ENCODE measurements at regions not wholly inside any gene's neighbourhood (a gene's known extent, or its start where the extent isn't known, plus 50 kb on each side); places are given as distances from the start of the nearest gene placed in this dataset.
"Not testable (repeated sequence)": the region's sequence is repeated elsewhere in the genome, so short reads cannot be mapped to it uniquely, and the experiment has no call there.

DNA sequence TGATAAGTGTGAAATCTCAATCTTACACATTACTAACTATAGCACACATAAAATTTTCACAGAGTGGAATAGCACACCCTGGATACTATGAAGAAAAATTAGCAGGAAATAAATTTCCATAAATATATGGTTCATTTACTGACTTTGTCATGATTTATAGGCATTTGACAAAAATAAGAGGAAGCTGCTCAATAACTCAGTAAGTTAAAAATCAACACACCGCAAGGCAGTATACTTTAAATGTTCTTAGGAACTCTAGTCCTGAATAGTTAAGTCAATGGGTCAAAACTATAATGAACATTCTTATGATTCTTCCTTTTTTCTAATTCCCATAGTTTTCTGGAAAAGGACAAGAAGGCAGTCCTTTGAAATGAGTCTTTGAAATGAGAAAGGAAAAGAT lies 1557.8 kb upstream of the RAG2 start:
- no peak for DNase-seq (ENCODE audit: low spot score)

DNA sequence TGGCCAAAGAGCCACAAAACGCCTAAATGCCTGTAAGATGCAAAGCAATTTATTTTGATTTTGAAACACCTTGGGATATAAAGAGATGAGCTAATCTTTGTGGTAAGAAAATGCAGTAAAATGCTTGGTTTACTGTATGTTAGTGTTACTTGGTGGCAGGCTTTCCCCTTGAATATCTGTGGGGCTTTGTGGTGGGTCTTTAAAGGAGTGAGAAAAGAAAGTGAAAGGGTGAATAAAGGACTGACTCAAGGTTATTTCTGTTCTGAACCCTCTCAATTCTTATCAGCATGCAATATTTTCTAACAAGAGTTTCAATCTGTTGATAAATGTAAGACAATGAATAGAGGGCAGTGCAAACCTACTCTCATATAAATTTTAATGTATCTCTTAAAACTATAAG lies 1555.9 kb upstream of the RAG2 start:
- DNase-seq (ENCODE audit: low spot score) = no peak

- DNase-seq (ENCODE audit: low spot score) = no peak
Observed at GRCh38 chr11:38143852-38144251, 1545.8 kb upstream of the RAG2 start.

DNA sequence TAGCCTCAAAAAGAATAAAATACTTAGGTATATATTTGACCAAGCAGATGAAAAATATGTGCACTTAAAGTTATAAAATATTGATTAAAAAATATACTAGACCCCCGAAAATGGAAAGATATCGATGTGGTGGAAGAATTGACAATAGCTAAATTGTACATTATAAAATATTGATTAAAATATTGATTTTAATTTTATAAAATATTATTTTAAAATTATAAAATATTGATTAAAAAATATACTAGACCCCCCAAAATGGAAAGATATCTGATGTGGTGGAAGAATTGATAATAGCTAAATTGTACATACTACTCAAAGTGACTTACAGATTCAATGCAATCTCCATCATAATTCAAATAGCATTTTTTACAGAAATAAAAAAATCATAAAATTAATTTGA lies 1540.9 kb upstream of the RAG2 start:
- DNase-seq (ENCODE audit: low spot score) = no peak

DNA sequence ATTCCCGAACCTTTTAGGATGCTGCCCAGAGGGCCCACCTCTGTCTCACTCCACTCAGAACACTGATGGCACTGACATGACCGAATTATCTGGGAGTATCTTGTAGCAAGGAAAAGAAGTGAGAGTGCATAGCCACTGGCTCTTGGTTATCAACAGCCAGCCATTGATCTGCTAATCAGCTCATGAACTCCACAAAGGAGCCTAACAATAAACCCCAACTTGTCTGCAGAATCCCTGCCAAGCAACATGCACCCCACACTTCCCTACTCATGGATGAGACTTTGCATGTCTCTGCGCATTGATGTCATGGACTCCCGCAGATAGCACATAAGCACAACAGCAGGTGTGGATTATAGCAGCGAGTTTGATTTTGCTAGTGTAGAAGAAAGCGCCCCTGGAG lies 1538.9 kb upstream of the RAG2 start:
- no peak for DNase-seq (ENCODE audit: low spot score)

GRCh38 chr11:38131535-38131934 lies 1533.5 kb upstream of the RAG2 start:
- no peak for DNase-seq (ENCODE audit: low spot score)

GRCh38 chr11:38130976-38131375 lies 1532.9 kb upstream of the RAG2 start:
- DNase-seq (ENCODE audit: low spot score) = no peak

DNA sequence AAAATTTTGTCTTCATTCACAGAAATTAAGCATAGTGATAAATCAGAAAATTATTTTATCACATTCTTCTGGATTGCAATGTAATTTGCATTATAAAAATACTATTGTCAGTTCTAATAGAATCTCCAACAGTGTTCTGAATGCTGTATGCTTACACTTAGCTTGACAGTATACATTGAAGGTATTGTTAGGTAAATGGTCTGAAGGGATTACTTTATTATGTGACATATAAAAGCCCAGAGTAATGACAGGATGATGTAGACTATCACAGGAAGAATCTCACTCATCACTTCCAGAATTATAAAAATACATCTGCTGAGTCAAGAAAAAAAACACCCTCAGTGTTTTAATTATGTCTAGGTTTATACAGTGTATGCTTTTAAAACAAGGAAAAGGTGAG lies 1532.5 kb upstream of the RAG2 start:
- no peak for DNase-seq (ENCODE audit: low spot score)

DNA sequence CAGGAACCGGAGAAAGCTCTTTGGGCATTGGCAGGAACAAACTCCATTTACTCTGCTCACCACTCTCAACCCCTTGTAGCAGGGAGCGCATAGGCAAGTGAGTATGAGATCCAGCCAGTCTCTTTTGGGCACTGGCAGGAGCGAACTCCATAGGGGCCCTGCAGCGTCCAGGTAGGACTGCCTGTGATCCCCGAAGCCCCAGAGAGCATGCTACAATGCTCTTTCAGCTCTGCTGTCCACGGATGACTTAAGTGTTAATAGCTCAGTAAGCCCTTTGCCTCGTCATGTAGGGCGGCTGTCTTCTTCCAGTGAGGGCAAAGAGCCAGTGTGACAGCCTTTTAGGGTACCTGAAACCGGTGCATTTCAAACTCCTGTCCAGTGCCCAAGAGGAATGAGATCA lies 1525.6 kb upstream of the RAG2 start:
- no peak for DNase-seq (ENCODE audit: low spot score)

DNA sequence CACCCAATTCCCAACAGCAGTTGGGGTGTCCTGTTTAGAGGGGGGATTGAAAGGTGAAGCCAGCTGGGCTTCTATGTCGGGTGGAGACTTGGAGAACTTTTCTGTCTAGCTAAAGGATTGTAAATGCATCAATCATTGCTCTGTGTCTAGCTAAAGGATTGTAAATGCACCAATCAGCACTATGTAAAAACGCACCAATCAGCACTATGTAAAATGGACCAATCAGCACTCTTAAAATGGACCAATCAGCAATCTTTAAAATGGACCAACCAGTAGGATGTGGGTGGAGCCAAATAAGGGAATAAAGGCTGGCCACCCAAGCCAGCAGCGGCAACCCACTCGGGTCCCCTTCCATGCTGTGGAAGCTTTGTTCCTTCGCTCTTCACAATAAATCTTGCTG lies 1518.6 kb upstream of the RAG2 start:
- not testable (repeated sequence) for DNase-seq (ENCODE audit: low spot score)

- not testable (repeated sequence) for DNase-seq (ENCODE audit: low spot score)
Observed at GRCh38 chr11:38115381-38115780, 1517.3 kb upstream of the RAG2 start.

- DNase-seq (ENCODE audit: low spot score) = no peak
Observed at GRCh38 chr11:38100836-38101462, 1502.9 kb upstream of the RAG2 start.

- DNase-seq (ENCODE audit: low spot score) = no peak
Observed at GRCh38 chr11:38095268-38095667, 1497.2 kb upstream of the RAG2 start.

DNA sequence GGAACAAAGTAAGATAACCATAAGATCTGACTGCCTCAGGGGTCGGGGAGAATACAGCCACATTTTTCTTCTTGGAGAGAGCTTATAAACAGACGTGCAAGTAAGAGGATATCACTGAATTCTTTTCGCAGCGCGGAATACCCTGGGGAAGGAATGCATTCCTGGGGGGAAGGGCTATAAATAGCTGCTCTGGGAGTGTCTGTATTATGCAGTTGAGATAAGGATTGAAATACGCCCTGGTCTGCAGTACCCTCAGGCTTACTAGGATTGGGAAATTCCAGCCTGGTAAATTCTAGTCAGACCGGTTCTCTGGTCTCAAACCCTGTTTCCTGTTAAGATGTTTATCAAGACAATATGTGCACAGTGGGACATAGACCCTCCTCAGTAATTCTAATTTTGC lies 1491.7 kb upstream of the RAG2 start:
- DNase-seq (ENCODE audit: low spot score) = no peak

- DNase-seq (ENCODE audit: low spot score) = no peak
Observed at GRCh38 chr11:38060920-38061319, 1462.9 kb upstream of the RAG2 start.

DNA sequence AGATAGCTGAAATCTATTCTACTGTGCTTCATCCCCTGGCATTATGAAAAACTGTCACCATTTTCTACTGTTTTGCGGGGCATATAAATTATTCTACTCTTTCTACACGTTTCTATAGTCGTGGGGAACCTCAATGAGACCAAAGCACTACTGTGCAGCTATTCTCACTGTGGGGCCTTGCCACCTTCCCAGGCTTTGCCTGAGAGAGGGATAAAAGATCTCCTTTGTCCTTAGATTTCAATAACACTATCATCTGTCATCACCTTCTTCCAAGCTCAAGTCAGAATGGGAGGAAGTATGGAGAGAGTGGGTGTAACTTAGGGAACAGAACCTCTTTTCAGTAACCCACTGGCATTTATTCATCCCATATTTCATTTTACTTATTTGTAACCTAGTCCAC lies 1462.1 kb upstream of the RAG2 start:
- DNase-seq (ENCODE audit: low spot score) = no peak

GRCh38 chr11:38046571-38047135 lies 1448.6 kb upstream of the RAG2 start:
- DNase-seq (ENCODE audit: low spot score) = no peak

- DNase-seq (ENCODE audit: low spot score) = no peak
Observed at GRCh38 chr11:38043060-38043459, 1445.0 kb upstream of the RAG2 start.

DNA sequence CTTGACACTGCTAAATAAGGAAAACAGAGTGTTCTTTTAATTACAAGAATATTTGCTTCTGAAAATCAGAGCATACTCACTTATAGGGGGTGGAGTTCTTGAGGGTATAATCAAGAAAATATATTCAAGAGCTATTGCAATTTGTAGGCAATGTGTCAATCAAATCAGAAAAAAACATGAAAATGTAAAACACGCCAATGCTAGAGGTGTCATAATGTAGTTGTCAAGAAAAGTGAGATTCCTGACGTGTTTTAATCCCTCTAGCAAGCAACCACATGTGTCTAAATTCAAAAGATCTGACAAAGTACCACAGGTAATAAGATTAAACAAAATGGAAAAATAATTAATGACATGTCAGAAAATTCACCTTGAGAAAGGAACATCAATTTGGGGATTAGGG lies 1440.7 kb upstream of the RAG2 start:
- no peak for DNase-seq (ENCODE audit: low spot score)

DNA sequence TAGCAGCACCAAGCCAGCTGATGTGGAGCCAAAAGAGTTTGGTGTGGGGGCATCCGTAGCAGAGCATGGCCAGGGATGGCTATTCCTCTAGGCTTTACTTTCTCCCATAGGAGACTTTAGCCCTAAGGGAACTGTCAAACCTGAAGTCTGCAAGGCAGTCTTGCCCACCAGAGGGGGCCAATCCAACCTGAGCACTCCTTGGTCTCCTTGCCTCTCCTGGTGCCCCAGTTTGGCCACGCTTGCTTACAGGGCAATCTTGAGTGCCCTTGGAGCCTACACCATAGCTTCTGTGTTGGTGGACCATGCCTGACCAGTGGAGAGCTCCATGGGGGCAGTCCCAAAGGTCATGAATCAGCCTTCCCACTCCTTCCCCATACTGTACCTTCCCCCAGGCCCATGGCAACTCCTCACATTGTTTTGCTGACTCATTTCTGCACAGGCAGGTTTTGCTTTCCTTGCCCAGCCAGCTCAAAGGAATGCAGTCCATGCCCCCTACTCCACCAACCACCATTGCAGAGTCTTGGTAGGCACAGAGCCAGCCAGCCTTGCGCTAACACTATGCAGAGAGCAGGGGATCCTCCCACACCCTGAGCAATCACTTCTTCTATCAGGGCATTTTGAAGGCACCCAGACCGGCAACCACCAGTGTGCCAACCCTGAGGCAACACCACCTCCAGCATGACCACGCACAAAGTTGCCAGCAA lies 1421.2 kb upstream of the RAG2 start:
- peak; percentile 2 for DNase-seq (ENCODE audit: low spot score)

- DNase-seq (ENCODE audit: low spot score) = no peak
Observed at GRCh38 chr11:38014405-38014804, 1416.4 kb upstream of the RAG2 start.

DNA sequence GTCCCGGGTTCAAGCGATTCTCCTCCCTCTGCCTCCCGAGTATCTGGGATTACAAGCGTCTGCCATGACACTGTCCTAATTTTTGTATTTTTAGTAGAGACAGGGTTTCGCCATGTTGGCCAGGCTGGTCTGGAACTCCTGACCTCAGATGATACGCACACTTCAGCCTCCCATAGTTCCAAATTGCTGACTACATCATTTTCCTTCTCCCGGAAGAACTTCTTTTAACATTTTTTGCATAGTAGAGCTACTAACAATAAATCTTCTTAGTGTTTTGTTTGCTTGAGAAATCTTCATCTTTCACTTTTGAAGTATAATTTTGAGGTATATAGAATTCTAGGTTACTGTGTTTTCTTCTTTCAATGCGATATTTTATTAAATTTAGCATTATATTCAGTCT lies 1415.1 kb upstream of the RAG2 start:
- no peak for DNase-seq (ENCODE audit: low spot score)

GRCh38 chr11:38011496-38011895 lies 1413.5 kb upstream of the RAG2 start:
- DNase-seq (ENCODE audit: low spot score) = no peak

GRCh38 chr11:38009932-38010331 lies 1411.9 kb upstream of the RAG2 start:
- no peak for DNase-seq (ENCODE audit: low spot score)
